ENCODE measurements at regions not wholly inside any gene's neighbourhood (a gene's known extent, or its start where the extent isn't known, plus 50 kb on each side); places are given as distances from the start of the nearest gene placed in this dataset.

GRCh38 chr22:49147171-49147570 is 680.5 kb downstream of the BRD1 start:
- H3K27ac ChIP-seq: no peak overlapping the region
- TF ChIP-seq ZFX (IDR thresholded peaks at IDR 0.05; ENCODE audit: borderline replicate concordance): no peak
- no peak for TF ChIP-seq CTCF (IDR thresholded peaks at IDR 0.05)

GRCh38 chr22:49146511-49146910 is 681.2 kb downstream of the BRD1 start:
- no peak overlapping the region for H3K27ac ChIP-seq
- TF ChIP-seq ZFX (IDR thresholded peaks at IDR 0.05; ENCODE audit: borderline replicate concordance) (no peak), CTCF (IDR thresholded peaks at IDR 0.05) (no peak)

- no peak overlapping the region for H3K27ac ChIP-seq
- TF ChIP-seq ZFX (IDR thresholded peaks at IDR 0.05; ENCODE audit: borderline replicate concordance): no peak
- TF ChIP-seq CTCF (IDR thresholded peaks at IDR 0.05): no peak
These were observed 683.9 kb downstream of the BRD1 start for GRCh38 chr22:49143812-49144211.

GRCh38 chr22:49142891-49143290 is 684.8 kb downstream of the BRD1 start:
- no peak overlapping the region for H3K27ac ChIP-seq
- TF ChIP-seq CTCF (IDR thresholded peaks at IDR 0.05): no peak
- TF ChIP-seq ZFX (IDR thresholded peaks at IDR 0.05; ENCODE audit: borderline replicate concordance): no peak

- H3K27ac ChIP-seq: no peak overlapping the region
- TF ChIP-seq ZFX (IDR thresholded peaks at IDR 0.05; ENCODE audit: borderline replicate concordance) (no peak), CTCF (IDR thresholded peaks at IDR 0.05) (no peak)
These were observed 685.4 kb downstream of the BRD1 start for GRCh38 chr22:49142296-49142695.

- TF ChIP-seq CTCF (IDR thresholded peaks at IDR 0.05) (no peak), ZFX (IDR thresholded peaks at IDR 0.05; ENCODE audit: borderline replicate concordance) (no peak)
- no peak overlapping the region for H3K27ac ChIP-seq
These were observed 685.9 kb downstream of the BRD1 start for GRCh38 chr22:49141761-49142160.

- TF ChIP-seq CTCF (IDR thresholded peaks at IDR 0.05): no peak
- TF ChIP-seq ZFX (IDR thresholded peaks at IDR 0.05; ENCODE audit: borderline replicate concordance): no peak
- H3K27ac ChIP-seq: no peak overlapping the region
These were observed 686.6 kb downstream of the BRD1 start for GRCh38 chr22:49140911-49141665.
